ENCODE measurements at regions not wholly inside any gene's neighbourhood (a gene's known extent, or its start where the extent isn't known, plus 50 kb on each side); places are given as distances from the start of the nearest gene placed in this dataset.
"Not testable (repeated sequence)": the region's sequence is repeated elsewhere in the genome, so short reads cannot be mapped to it uniquely, and the experiment has no call there.

GRCh38 chr2:195569255-195569654 is 87.8 kb upstream of the SLC39A10 start:
- H3K27me3 ChIP-seq (ENCODE audit: insufficient read depth, low read length), result no peaks in the 10 kb centered on the region
- no peak overlapping the region for H3K4me3 ChIP-seq (ENCODE audit: low read length)
- H3K9me3 ChIP-seq (ENCODE audit: insufficient read depth, low read depth, low read length), result no peaks in the 10 kb centered on the region
- no peak overlapping the region for H3K9ac ChIP-seq (ENCODE audit: low read depth, low read length)
- H3K36me3 ChIP-seq (ENCODE audit: insufficient read depth, low read depth, low read length), result no peaks in the 10 kb centered on the region
- H3K4me1 ChIP-seq (ENCODE audit: insufficient read depth, low read length), result peaks cover 5% of the 10 kb centered on the region; the same call in 1 of the 2 replicates
- H3K27ac ChIP-seq (ENCODE audit: low read length), result no peak overlapping the region

DNA sequence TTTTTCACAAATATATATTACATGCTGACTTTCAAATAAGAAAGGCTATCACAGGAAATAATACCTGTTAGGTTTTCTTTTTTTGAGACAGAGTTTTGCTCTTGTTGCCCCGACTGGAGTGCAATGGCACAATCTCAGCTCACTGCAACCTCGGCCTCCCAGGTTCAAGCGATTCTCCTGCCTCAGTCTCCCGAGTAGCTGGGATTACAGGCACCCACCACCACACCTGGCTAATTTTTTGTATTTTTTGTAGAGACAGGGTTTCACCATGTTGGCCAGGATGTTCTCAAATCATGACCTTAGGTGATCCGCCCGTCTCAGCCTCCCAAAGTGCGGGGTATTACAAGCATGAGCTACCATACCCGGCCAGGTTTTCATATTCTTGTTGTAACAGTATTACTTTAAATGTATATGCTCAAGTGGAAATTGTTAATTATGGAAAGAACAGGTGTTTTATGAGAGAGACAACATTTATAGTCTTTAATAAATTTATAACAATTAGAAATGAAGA is 92.3 kb upstream of the SLC39A10 start:
- H3K27me3 ChIP-seq (ENCODE audit: insufficient read depth, low read length); H3K9me3 ChIP-seq (ENCODE audit: insufficient read depth, low read depth, low read length); H3K4me3 ChIP-seq (ENCODE audit: low read length); H3K27ac ChIP-seq (ENCODE audit: low read length); H3K36me3 ChIP-seq (ENCODE audit: insufficient read depth, low read depth, low read length); H3K9ac ChIP-seq (ENCODE audit: low read depth, low read length); H3K4me1 ChIP-seq (ENCODE audit: insufficient read depth, low read length): not testable (repeated sequence)

DNA sequence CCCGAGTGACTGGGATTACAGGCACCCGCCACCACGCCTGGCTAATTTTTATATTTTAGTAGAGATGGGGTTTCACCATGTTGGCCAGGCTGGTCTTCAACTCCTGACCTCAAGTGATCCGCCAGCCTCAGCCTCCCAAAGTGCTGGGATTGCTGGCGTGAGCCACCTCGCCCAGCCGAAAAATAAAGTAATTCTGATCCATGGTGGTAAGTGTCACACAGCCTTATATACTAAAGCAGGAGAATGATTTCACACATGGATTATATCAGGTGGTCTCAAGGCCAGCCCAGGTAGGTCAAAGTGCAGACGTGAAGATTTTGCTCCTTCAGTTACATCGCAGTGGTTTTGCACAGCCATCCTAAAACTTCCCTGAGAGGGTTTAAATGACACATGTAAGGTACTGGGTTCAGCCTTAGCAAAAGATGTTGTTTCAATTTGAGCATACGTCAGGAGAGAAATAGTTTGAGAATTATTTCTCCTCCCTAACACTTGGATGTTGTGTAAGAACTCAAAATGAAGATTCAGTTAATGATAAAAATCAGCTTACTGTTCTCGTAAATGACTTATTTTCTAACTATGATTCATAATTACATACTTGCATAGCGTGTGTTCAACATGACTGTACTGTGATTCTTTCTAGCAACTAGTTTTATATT is 93.0 kb upstream of the SLC39A10 start:
- H3K9me3 ChIP-seq (ENCODE audit: insufficient read depth, low read depth, low read length), result no peaks in the 10 kb centered on the region
- no peak overlapping the region for H3K27ac ChIP-seq (ENCODE audit: low read length)
- H3K4me1 ChIP-seq (ENCODE audit: insufficient read depth, low read length), result peaks cover 12% of the 10 kb centered on the region; the same call in 1 of the 2 replicates
- no peak overlapping the region for H3K4me3 ChIP-seq (ENCODE audit: low read length)
- no peaks in the 10 kb centered on the region for H3K27me3 ChIP-seq (ENCODE audit: insufficient read depth, low read length)
- H3K36me3 ChIP-seq (ENCODE audit: insufficient read depth, low read depth, low read length), result no peaks in the 10 kb centered on the region
- no peak overlapping the region for H3K9ac ChIP-seq (ENCODE audit: low read depth, low read length)

DNA sequence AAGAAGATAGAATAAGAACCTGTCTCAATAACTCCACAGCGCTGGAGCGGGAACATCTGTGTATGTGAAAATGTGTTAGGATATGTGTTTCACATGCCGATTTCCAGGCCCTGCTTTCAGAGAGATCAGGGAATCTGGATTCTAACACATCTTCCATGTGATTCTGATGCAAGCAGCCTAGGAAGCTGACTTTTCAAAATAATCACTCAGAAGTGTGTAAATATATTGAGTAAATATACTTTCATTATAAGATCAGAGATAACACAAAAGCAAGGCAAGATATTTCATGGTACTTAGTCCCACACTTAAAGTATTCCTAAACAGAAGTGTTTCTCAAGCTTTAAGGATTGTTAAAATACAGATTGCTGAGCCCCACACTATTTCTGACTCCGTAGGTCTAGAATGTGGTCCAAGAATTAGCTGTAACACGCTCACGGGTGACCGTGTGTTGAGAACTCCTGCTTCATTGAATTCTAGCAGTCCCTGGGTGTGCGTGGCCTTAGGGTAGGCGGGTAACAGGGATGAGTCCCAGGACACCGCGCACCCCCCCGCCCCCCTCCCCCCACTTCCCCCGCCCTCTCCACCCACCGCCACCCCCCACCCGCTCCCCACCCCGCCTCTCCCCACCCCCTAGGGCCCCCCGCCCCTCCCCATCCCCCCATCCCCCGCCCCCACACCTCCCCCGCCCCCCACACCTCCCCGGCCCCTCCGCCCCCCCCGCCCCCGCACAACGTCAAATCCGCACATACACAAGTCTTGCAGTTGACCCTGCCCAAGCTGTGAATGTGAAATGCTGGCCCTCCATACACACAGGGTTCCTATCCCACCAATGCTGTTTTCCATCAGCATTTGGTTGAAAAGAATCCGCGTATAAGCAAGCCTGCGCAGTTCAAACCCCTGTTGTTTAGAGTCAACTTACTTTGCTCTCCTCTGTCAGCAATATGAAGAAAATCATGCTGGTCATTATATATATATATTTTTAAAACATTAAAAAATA is 94.2 kb upstream of the SLC39A10 start:
- H3K27ac ChIP-seq (ENCODE audit: low read length), result no peak overlapping the region
- no peaks in the 10 kb centered on the region for H3K36me3 ChIP-seq (ENCODE audit: insufficient read depth, low read depth, low read length)
- no peak overlapping the region for H3K4me3 ChIP-seq (ENCODE audit: low read length)
- H3K27me3 ChIP-seq (ENCODE audit: insufficient read depth, low read length), result no peaks in the 10 kb centered on the region
- H3K9me3 ChIP-seq (ENCODE audit: insufficient read depth, low read depth, low read length), result no peaks in the 10 kb centered on the region
- peaks cover 12% of the 10 kb centered on the region; the same call in 1 of the 2 replicates for H3K4me1 ChIP-seq (ENCODE audit: insufficient read depth, low read length)
- H3K9ac ChIP-seq (ENCODE audit: low read depth, low read length), result no peak overlapping the region

DNA sequence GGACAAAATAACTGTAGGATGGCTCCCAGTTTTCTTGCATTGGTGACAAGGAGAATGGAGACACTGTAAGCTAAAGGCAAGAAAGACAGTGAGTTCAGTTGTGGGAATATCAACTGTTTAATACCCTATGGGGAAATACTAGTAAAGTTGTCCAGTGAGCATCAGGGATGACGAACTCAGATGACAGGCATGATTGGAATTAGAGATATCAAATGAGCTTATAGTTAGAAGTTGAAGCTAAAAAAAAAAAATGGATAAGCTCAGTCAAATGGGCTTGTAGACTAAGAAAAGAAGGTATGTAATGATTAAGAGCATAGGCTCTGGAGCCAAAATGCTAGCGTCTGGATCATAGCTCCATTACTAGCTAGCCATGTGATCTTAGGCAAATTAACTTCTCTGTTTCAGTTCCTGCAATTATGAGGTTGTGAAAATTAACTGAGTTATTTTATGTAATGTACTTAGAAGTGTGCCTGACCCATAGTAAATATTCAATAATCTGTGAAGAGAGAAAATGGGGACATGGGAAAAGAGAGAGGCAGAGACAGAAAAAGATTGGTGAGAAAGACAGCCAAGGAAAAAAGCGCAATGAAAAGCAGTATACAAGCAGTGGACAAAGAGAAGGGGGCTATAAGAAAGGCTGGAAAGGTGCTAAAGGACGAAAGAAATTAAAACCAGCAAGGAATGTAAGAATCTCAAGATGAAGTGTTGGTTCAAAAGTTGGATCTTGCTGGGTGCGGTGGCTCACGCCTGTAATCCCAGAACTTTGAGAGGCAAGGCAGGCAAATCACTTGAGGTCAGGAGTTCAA is 95.7 kb upstream of the SLC39A10 start:
- H3K9me3 ChIP-seq (ENCODE audit: insufficient read depth, low read depth, low read length), result no peaks in the 10 kb centered on the region
- no peak overlapping the region for H3K27ac ChIP-seq (ENCODE audit: low read length)
- H3K4me3 ChIP-seq (ENCODE audit: low read length), result no peak overlapping the region
- H3K27me3 ChIP-seq (ENCODE audit: insufficient read depth, low read length), result no peaks in the 10 kb centered on the region
- H3K36me3 ChIP-seq (ENCODE audit: insufficient read depth, low read depth, low read length), result no peaks in the 10 kb centered on the region
- H3K9ac ChIP-seq (ENCODE audit: low read depth, low read length), result no peak overlapping the region
- peaks cover 12% of the 10 kb centered on the region; the same call in 1 of the 2 replicates for H3K4me1 ChIP-seq (ENCODE audit: insufficient read depth, low read length)

- H3K9ac ChIP-seq (ENCODE audit: low read depth, low read length), result no peak overlapping the region
- no peak overlapping the region for H3K4me3 ChIP-seq (ENCODE audit: low read length)
- H3K27me3 ChIP-seq (ENCODE audit: insufficient read depth, low read length), result no peaks in the 10 kb centered on the region
- H3K36me3 ChIP-seq (ENCODE audit: insufficient read depth, low read depth, low read length), result no peaks in the 10 kb centered on the region
- no peak overlapping the region for H3K27ac ChIP-seq (ENCODE audit: low read length)
- peaks cover 12% of the 10 kb centered on the region; the same call in 1 of the 2 replicates for H3K4me1 ChIP-seq (ENCODE audit: insufficient read depth, low read length)
- H3K9me3 ChIP-seq (ENCODE audit: insufficient read depth, low read depth, low read length), result no peaks in the 10 kb centered on the region
Measured at GRCh38 chr2:195560209-195560895, 96.7 kb upstream of the SLC39A10 start.

DNA sequence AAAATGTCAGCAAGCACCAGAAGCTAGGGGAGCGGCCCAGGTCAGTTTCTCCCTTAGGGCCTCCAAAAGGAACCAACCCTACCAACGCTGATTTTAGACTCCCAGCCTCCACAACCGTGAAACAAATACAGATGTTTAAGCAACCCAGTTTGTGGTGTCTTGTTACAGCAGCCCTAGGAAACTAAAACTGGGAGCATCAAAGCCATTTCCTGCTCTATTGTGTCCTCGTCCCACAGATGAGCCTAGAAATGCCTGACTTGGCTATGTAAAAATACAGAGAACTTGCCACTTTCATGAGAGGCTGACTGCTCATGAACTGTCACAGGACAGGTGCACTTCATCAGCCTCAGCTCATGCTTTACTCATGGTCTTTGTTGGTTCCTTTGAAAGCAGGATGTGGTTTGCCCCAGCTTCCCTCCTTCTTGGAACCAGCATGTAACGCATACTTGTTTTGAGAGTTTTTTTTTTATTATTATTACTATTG is 97.6 kb upstream of the SLC39A10 start:
- no peak overlapping the region for H3K9ac ChIP-seq (ENCODE audit: low read depth, low read length)

GRCh38 chr2:195555971-195556370 is 101.1 kb upstream of the SLC39A10 start:
- Histone ChIP-seq H3K27ac (ENCODE audit: low read length) (no peak overlapping the region), H3K27me3 (ENCODE audit: insufficient read depth, low read length) (no peaks in the 10 kb centered on the region), H3K9me3 (ENCODE audit: insufficient read depth, low read depth, low read length) (no peaks in the 10 kb centered on the region), H3K4me1 (ENCODE audit: insufficient read depth, low read length) (peaks cover 5% of the 10 kb centered on the region; the same call in 1 of the 2 replicates), H3K4me3 (ENCODE audit: low read length) (no peak overlapping the region), H3K9ac (ENCODE audit: low read depth, low read length) (no peak overlapping the region), H3K36me3 (ENCODE audit: insufficient read depth, low read depth, low read length) (no peaks in the 10 kb centered on the region)

More for the DNA sequence above, 97.6 kb upstream of the SLC39A10 start:
- Histone ChIP-seq H3K27ac (ENCODE audit: low read length) (no peak overlapping the region), H3K4me1 (ENCODE audit: insufficient read depth, low read length) (peaks cover 12% of the 10 kb centered on the region; the same call in 1 of the 2 replicates), H3K36me3 (ENCODE audit: insufficient read depth, low read depth, low read length) (no peaks in the 10 kb centered on the region), H3K9me3 (ENCODE audit: insufficient read depth, low read depth, low read length) (no peaks in the 10 kb centered on the region), H3K4me3 (ENCODE audit: low read length) (no peak overlapping the region), H3K27me3 (ENCODE audit: insufficient read depth, low read length) (no peaks in the 10 kb centered on the region)

- no peaks in the 10 kb centered on the region for H3K36me3 ChIP-seq (ENCODE audit: insufficient read depth, low read depth, low read length)
- no peaks in the 10 kb centered on the region for H3K4me1 ChIP-seq (ENCODE audit: insufficient read depth, low read length)
- H3K27ac ChIP-seq (ENCODE audit: low read length), result no peak overlapping the region
- H3K9ac ChIP-seq (ENCODE audit: low read depth, low read length), result no peak overlapping the region
- no peaks in the 10 kb centered on the region for H3K27me3 ChIP-seq (ENCODE audit: insufficient read depth, low read length)
- H3K4me3 ChIP-seq (ENCODE audit: low read length), result no peak overlapping the region
- H3K9me3 ChIP-seq (ENCODE audit: insufficient read depth, low read depth, low read length), result no peaks in the 10 kb centered on the region
Measured at GRCh38 chr2:195552581-195552980, 104.4 kb upstream of the SLC39A10 start.

DNA sequence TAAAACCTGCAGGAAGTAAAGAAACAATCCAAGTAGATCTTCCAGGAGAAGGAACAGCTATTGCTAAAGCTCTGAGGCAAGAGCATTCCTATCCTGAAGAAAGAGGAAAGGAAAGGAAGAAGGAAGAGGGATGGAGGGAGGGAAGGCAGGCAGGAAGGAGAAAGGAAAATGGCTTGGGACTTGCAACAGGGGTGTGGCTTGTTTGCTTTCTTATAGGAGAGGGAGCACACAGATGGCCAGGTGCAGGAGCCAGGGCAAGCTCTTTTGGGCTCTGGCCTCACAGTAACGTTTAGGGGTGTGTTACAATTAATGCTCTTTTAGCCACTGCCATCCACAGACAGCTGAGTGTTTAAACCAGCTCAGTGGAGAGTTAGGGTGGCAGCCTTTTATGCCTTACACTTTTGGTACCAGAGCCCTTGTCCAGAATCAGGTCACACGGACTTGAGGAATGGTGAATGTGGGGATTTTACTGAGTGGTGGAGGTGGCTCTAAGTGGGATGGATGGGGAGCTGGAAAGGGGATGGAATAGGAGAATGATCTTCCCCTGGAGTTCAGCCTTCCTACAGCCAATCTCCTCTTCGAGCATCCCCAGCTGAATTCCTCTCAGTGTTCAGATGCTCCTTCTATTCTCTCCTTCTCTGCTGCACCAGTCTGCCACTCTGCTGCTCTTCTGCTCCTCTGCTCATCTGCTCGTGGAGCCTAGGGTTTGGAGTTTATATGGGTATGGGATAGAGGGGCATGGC is 108.7 kb upstream of the SLC39A10 start:
- no peaks in the 10 kb centered on the region; the same call in 1 of the 2 replicates for H3K9me3 ChIP-seq (ENCODE audit: insufficient read depth, low read depth, low read length)
- H3K4me3 ChIP-seq (ENCODE audit: low read length), result no peak overlapping the region
- H3K4me1 ChIP-seq (ENCODE audit: insufficient read depth, low read length), result peaks cover 3% of the 10 kb centered on the region; the same call in 1 of the 2 replicates
- no peak overlapping the region for H3K9ac ChIP-seq (ENCODE audit: low read depth, low read length)
- no peaks in the 10 kb centered on the region for H3K36me3 ChIP-seq (ENCODE audit: insufficient read depth, low read depth, low read length)
- H3K27ac ChIP-seq (ENCODE audit: low read length), result no peak overlapping the region
- no peaks in the 10 kb centered on the region for H3K27me3 ChIP-seq (ENCODE audit: insufficient read depth, low read length)

Data from iPS-20b (cell line).